ENCODE measurements at regions not wholly inside any gene's neighbourhood (a gene's known extent, or its start where the extent isn't known, plus 50 kb on each side); places are given as distances from the start of the nearest gene placed in this dataset.

DNA sequence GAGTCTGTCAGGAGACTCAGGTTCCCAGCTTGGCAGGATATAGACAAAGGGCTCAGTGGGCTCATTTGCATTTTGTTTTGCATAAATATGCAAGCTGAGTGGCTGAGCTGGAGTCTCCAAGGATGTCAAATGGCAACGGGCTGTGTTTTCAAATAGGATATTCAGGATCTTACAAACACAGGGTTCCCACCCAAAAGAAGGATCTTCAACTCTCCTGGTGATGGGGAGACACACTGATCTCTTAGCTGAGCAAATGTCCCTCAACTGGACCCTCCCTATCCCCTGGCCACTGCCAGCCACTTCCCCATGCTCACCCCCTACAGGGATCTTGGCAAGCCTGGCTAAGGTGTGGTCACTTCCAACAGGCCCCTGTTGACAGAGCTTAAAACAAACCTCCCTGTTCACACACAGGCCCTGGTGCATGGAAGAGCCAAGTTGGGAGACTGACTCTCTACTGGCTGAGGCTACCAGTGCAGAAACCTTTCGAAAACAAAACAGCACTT, 61.6 kb downstream of the SOX9 start:
- TF ChIP-seq SIN3A (IDR thresholded peaks at IDR 0.05; ENCODE audit: borderline replicate concordance, insufficient read depth, low read length) (no peak), FOXP2 (optimal IDR thresholded peaks at IDR 0.05; ENCODE audit: borderline replicate concordance, extremely low read depth, extremely low read length, insufficient read depth) (no peak), TAF1 (IDR thresholded peaks at IDR 0.05; ENCODE audit: borderline replicate concordance, insufficient read depth, low read length) (no peak), POLR2AphosphoS5 (IDR thresholded peaks at IDR 0.05; ENCODE audit: low read depth, low read length) (no peak)
- TF ChIP-seq, protein P1, sequence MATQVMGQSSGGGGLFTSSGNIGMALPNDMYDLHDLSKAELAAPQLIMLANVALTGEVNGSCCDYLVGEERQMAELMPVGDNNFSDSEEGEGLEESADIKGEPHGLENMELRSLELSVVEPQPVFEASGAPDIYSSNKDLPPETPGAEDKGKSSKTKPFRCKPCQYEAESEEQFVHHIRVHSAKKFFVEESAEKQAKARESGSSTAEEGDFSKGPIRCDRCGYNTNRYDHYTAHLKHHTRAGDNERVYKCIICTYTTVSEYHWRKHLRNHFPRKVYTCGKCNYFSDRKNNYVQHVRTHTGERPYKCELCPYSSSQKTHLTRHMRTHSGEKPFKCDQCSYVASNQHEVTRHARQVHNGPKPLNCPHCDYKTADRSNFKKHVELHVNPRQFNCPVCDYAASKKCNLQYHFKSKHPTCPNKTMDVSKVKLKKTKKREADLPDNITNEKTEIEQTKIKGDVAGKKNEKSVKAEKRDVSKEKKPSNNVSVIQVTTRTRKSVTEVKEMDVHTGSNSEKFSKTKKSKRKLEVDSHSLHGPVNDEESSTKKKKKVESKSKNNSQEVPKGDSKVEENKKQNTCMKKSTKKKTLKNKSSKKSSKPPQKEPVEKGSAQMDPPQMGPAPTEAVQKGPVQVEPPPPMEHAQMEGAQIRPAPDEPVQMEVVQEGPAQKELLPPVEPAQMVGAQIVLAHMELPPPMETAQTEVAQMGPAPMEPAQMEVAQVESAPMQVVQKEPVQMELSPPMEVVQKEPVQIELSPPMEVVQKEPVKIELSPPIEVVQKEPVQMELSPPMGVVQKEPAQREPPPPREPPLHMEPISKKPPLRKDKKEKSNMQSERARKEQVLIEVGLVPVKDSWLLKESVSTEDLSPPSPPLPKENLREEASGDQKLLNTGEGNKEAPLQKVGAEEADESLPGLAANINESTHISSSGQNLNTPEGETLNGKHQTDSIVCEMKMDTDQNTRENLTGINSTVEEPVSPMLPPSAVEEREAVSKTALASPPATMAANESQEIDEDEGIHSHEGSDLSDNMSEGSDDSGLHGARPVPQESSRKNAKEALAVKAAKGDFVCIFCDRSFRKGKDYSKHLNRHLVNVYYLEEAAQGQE (IDR thresholded peaks at IDR 0.05; ENCODE audit: insufficient read depth in 1 of 2, low read depth in 2 of 2, low read length in 2 of 2) = no peak

DNA sequence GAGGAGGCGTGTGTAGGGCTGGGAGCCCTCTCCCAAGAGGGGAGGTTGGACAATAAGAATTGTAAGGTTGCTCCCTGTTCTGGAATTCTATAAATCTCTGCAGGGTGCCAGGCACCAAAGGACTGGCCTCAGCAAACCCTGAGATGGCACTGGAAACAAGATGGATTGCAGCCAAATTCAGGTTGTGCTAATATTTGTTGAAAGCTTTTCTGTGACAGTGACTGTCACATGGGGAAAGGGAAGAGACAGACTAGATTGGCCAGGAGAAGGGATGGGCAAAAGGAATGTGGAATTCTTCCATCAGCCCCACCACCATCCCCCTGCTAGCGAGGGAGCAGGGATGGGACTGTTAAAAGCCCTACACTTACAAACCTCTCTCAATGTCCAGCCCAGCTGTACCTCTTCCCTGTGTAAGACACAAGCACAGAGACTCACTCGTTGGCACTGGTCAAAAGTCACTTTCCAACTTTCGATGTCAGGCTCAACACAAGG, 62.4 kb downstream of the SOX9 start:
- TF ChIP-seq, protein P1 (IDR thresholded peaks at IDR 0.05; ENCODE audit: insufficient read depth in 1 of 2, low read depth in 2 of 2, low read length in 2 of 2) = no peak
- no peak for TF ChIP-seq TAF1 (IDR thresholded peaks at IDR 0.05; ENCODE audit: borderline replicate concordance, insufficient read depth, low read length)
- no peak for TF ChIP-seq SIN3A (IDR thresholded peaks at IDR 0.05; ENCODE audit: borderline replicate concordance, insufficient read depth, low read length)
- TF ChIP-seq FOXP2 (optimal IDR thresholded peaks at IDR 0.05; ENCODE audit: borderline replicate concordance, extremely low read depth, extremely low read length, insufficient read depth) = no peak
- no peak for TF ChIP-seq POLR2AphosphoS5 (IDR thresholded peaks at IDR 0.05; ENCODE audit: low read depth, low read length)

DNA sequence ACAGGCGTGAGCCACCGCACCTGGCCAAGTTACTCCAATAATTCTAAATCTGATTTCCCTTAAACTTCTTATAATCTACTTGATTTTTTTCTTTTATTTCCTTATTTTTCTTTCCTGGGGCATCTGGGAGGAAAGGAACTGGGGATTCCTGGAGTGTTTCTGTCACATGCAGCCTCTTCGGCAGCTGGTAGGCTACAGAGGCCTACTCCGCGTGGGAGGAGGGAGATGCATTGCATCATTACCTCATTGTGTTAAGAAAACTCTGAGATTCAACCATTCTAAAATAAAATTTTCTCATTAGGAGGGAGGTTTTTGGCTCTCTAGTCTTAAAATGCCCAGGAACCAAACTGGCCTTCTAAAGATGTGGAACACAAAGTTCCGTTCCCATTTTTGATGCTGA, 64.0 kb downstream of the SOX9 start:
- TF ChIP-seq, protein P1 (IDR thresholded peaks at IDR 0.05; ENCODE audit: insufficient read depth in 1 of 2, low read depth in 2 of 2, low read length in 2 of 2) = no peak
- no peak for TF ChIP-seq POLR2AphosphoS5 (IDR thresholded peaks at IDR 0.05; ENCODE audit: low read depth, low read length)
- no peak for TF ChIP-seq SIN3A (IDR thresholded peaks at IDR 0.05; ENCODE audit: borderline replicate concordance, insufficient read depth, low read length)
- no peak for TF ChIP-seq FOXP2 (optimal IDR thresholded peaks at IDR 0.05; ENCODE audit: borderline replicate concordance, extremely low read depth, extremely low read length, insufficient read depth)
- no peak for TF ChIP-seq TAF1 (IDR thresholded peaks at IDR 0.05; ENCODE audit: borderline replicate concordance, insufficient read depth, low read length)

DNA sequence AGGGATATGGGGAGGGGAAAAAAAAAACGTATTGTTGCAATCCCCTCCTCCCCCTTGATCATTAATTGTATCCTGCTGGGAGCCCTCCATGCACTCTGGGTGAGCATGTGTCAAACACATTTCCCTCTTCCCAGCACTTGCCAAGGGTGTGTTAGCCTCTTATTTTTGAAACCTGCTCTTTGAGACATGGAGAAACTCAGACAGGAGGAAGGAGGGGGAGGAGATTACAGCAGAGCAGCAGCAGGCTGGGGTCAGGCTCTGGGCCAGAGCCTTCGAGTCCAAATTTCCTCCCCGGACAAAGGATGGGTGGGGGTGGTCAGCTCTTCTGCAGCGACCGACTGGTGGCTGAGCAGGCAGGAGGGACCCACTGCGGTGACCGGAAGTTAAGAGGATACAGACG, 64.7 kb downstream of the SOX9 start:
- TF ChIP-seq SIN3A (IDR thresholded peaks at IDR 0.05; ENCODE audit: borderline replicate concordance, insufficient read depth, low read length) (no peak), POLR2AphosphoS5 (IDR thresholded peaks at IDR 0.05; ENCODE audit: low read depth, low read length) (no peak), TAF1 (IDR thresholded peaks at IDR 0.05; ENCODE audit: borderline replicate concordance, insufficient read depth, low read length) (no peak), FOXP2 (optimal IDR thresholded peaks at IDR 0.05; ENCODE audit: borderline replicate concordance, extremely low read depth, extremely low read length, insufficient read depth) (no peak)
- TF ChIP-seq, protein P1 (IDR thresholded peaks at IDR 0.05; ENCODE audit: insufficient read depth in 1 of 2, low read depth in 2 of 2, low read length in 2 of 2) = no peak

Data from PFSK-1 (cell line).